Kidney (tissue), 13 donors: ENCODE measurements at regions not wholly inside any gene's neighbourhood (a gene's known extent, or its start where the extent isn't known, plus 50 kb on each side); places are given as distances from the start of the nearest gene placed in this dataset.

ENCODE experiments used
- DNase-seq, 5 donors: peaks; one replicate each; pipeline ENCODE4 v3.0.0-alpha.2; 2013 to 2020
- FAIRE-seq: peaks from 2 replicates; lab custom pipeline; 2012; peaks lifted over from hg19 to GRCh38; lab: Jason Lieb, UNC
- H3K27ac ChIP-seq, 2 donors: one replicate each; pipeline ENCODE4 v1.7.0; 2013; ENCODE audit warnings: low read depth in 2 of 2, low read length in 2 of 2, inconsistent platforms in 1 of 2
- H3K27me3 ChIP-seq: one replicate; pipeline ENCODE4 v1.7.1; 2013; ENCODE audit warnings: low read length, inconsistent platforms; ENCODE audit not compliant: control insufficient read depth, insufficient read depth
- H3K36me3 ChIP-seq, 3 donors: one replicate each; pipeline versions ENCODE4 v1.7.0 to v1.7.1; 2013; ENCODE audit warnings: low read length in 3 of 3, control low read depth in 1 of 3, inconsistent platforms in 1 of 3; ENCODE audit not compliant: insufficient read depth in 3 of 3, control insufficient read depth in 2 of 3
- H3K4me1 ChIP-seq, 3 donors: one replicate each; pipeline versions ENCODE4 v1.7.0 to v1.7.1; 2013; ENCODE audit warnings: low read length in 3 of 3, inconsistent platforms in 1 of 3, low read depth in 1 of 3; ENCODE audit not compliant: control insufficient read depth in 2 of 3, insufficient read depth in 2 of 3
- H3K4me3 ChIP-seq, 3 donors: one replicate each; pipeline versions ENCODE4 v1.7.0 to v1.8.1; 2013; ENCODE audit warnings: low read length in 3 of 3, control low read depth in 1 of 3, inconsistent platforms in 1 of 3
- H3K9ac ChIP-seq, 3 donors: one replicate each; pipeline versions ENCODE4 v1.7.0 to v1.7.1; 2013; ENCODE audit warnings: low read length in 3 of 3, control low read depth in 1 of 3, inconsistent platforms in 1 of 3
- H3K9me3 ChIP-seq, 3 donors: one replicate each; pipeline versions ENCODE4 v1.7.0 to v1.7.1; 2013; ENCODE audit warnings: low read length in 3 of 3, control low read depth in 1 of 3, inconsistent platforms in 1 of 3; ENCODE audit not compliant: control insufficient read depth in 2 of 3, insufficient read depth in 1 of 3
- CTCF ChIP-seq: IDR thresholded peaks from 3 replicates; pipeline ENCODE4 v1.5.1; 2012; ENCODE audit warnings: mild to moderate bottlenecking, moderate library complexity, borderline replicate concordance; ENCODE audit not compliant: insufficient read depth; ENCODE audit errors: extremely low read depth
- intact Hi-C: fragments of 100-400 bp; cut with DNase I; formaldehyde crosslinking; loops from one replicate; pipeline ENCODE4 v1.11.1; 2022
- donor health status: control.
- donor health status: control.
- donor health status: control.
- donor health status: control.
- donor health status: control.
- donor health status: DM: yes; HTN: yes; CAD: no.
- donor health status: Normal renal cell carcinoma (clear cell type).

GRCh38 chr13:105579821-105580710 is 955.4 kb downstream of the EFNB2 start:
- DNase-seq (no peak), FAIRE-seq (no peak)
- Histone ChIP-seq H3K4me3 (no peak overlapping the region), H3K4me1 (no peaks in the 10 kb centered on the region), H3K9ac (no peak overlapping the region), H3K27ac (no peak overlapping the region), H3K36me3 (no peaks in the 10 kb centered on the region), H3K9me3 (peaks cover 0 to 10% (median 0%) of the 10 kb centered on the region in 3 donors), H3K27me3 (no peaks in the 10 kb centered on the region)
- intact Hi-C loops: no loop called here
- TF ChIP-seq CTCF: no peak

- no peaks in the 10 kb centered on the region for H3K36me3 ChIP-seq
- FAIRE-seq: no peak
- no peak for DNase-seq
Measured at GRCh38 chr13:105573136-105573535, 962.3 kb downstream of the EFNB2 start.

GRCh38 chr13:105572401-105572800 is 963.1 kb downstream of the EFNB2 start:
- H3K9me3 ChIP-seq: peaks cover 0 to 4% (median 0%) of the 10 kb centered on the region in 3 donors
- intact Hi-C loops: no loop called here
- no peak for FAIRE-seq

More at GRCh38 chr13:105573136-105573535, 962.3 kb downstream of the EFNB2 start:
- no peak overlapping the region for H3K4me3 ChIP-seq
- no peaks in the 10 kb centered on the region for H3K27me3 ChIP-seq
- H3K27ac ChIP-seq: no peak overlapping the region
- peaks cover 0 to 4% (median 0%) of the 10 kb centered on the region in 3 donors for H3K9me3 ChIP-seq
- TF ChIP-seq CTCF: no peak
- H3K4me1 ChIP-seq: no peaks in the 10 kb centered on the region
- intact Hi-C loops: no loop called here
- no peak overlapping the region for H3K9ac ChIP-seq

More at GRCh38 chr13:105572401-105572800, 963.1 kb downstream of the EFNB2 start:
- DNase-seq: no peak
- Histone ChIP-seq H3K9ac (no peak overlapping the region), H3K27me3 (no peaks in the 10 kb centered on the region), H3K36me3 (no peaks in the 10 kb centered on the region), H3K4me3 (no peak overlapping the region), H3K4me1 (no peaks in the 10 kb centered on the region), H3K27ac (no peak overlapping the region)
- TF ChIP-seq CTCF: no peak
